LNCaP clone FGC (cell line): ENCODE measurements at regions not wholly inside any gene's neighbourhood (a gene's known extent, or its start where the extent isn't known, plus 50 kb on each side); places are given as distances from the start of the nearest gene placed in this dataset.
A peak's percentile ranks its signal among the peaks of the same experiment; 100 is the strongest.

Experiments used
- DNase-seq: peaks from one replicate; pipeline ENCODE4 v3.0.0-alpha.2; 2011; ENCODE audit warnings: low read depth
- H3K4me3 ChIP-seq: 2 replicates; pipeline ENCODE4 v1.5.1; 2011; ENCODE audit warnings: mild to moderate bottlenecking, low read depth, low read length, control low read depth
- CTCF ChIP-seq: IDR thresholded peaks from 2 replicates; pipeline ENCODE4 v1.5.1; 2012; ENCODE audit warnings: mild to moderate bottlenecking; ENCODE audit not compliant: control insufficient read depth, insufficient read depth; ENCODE audit errors: extremely low read depth

- no peak for DNase-seq
- no peak for TF ChIP-seq CTCF
Measured at GRCh38 chr3:146692254-146692653, 87.1 kb upstream of the PLSCR5 start.

GRCh38 chr3:146685050-146685814, 80.1 kb upstream of the PLSCR5 start:
- no peak for TF ChIP-seq CTCF
- DNase-seq = no peak
- H3K4me3 ChIP-seq = no peak overlapping the region

More at GRCh38 chr3:146692254-146692653, 87.1 kb upstream of the PLSCR5 start:
- H3K4me3 ChIP-seq = no peak overlapping the region

GRCh38 chr3:146682171-146682570, 77.0 kb upstream of the PLSCR5 start:
- DNase-seq = peak; percentile 38
- H3K4me3 ChIP-seq = no peak overlapping the region
- TF ChIP-seq CTCF = no peak

- no peak overlapping the region for H3K4me3 ChIP-seq
- no peak for TF ChIP-seq CTCF
- DNase-seq = no peak
Measured at GRCh38 chr3:146680617-146681016, 75.5 kb upstream of the PLSCR5 start.

GRCh38 chr3:146679995-146680394, 74.8 kb upstream of the PLSCR5 start:
- no peak overlapping the region for H3K4me3 ChIP-seq
- no peak for TF ChIP-seq CTCF
- DNase-seq = no peak

- TF ChIP-seq CTCF = no peak
- no peak for DNase-seq
- no peak overlapping the region for H3K4me3 ChIP-seq
Measured at GRCh38 chr3:146679191-146679590, 74.0 kb upstream of the PLSCR5 start.

GRCh38 chr3:146672941-146673340, 67.8 kb upstream of the PLSCR5 start:
- no peak for TF ChIP-seq CTCF
- H3K4me3 ChIP-seq = no peak overlapping the region
- DNase-seq = no peak
